BJ (cell line): ENCODE measurements at regions not wholly inside any gene's neighbourhood (a gene's known extent, or its start where the extent isn't known, plus 50 kb on each side); places are given as distances from the start of the nearest gene placed in this dataset.
"Not testable (repeated sequence)": the region's sequence is repeated elsewhere in the genome, so short reads cannot be mapped to it uniquely, and the experiment has no call there.

Experiments
- CTCF ChIA-PET: fragments of 350-600 bp; formaldehyde crosslinking; extraction: SDS; loops from one replicate; lab custom pipeline; 2021; ENCODE audit warnings: antibody characterized with exemption, inconsistent platforms; lab: Yijun Ruan, JAX
- POLR2A ChIA-PET: fragments of 300-600 bp; sonication (Branson Sonifier 250); formaldehyde crosslinking; extraction: SDS; loops from one replicate; lab custom pipeline; 2021; ENCODE audit warnings: antibody characterized with exemption; lab: Charles Lee
- DNase-seq: peaks from one replicate; pipeline ENCODE4 v3.0.0-alpha.2; 2011; ENCODE audit warnings: low read depth
- H3K27me3 ChIP-seq: 2 replicates; pipeline ENCODE4 v1.6.0; 2011; ENCODE audit warnings: low read length; ENCODE audit not compliant: control insufficient read depth, insufficient read depth
- H3K36me3 ChIP-seq: 2 replicates; pipeline ENCODE4 v1.5.1; 2011; ENCODE audit warnings: low read length; ENCODE audit not compliant: control insufficient read depth, insufficient read depth
- H3K4me3 ChIP-seq: 2 replicates; pipeline ENCODE4 v1.5.1; 2011; ENCODE audit warnings: low read depth, mild to moderate bottlenecking, control low read depth, low read length
- CTCF ChIP-seq: IDR thresholded peaks from 2 replicates; pipeline ENCODE4 v1.5.1; 2011; ENCODE audit warnings: low read depth, mild to moderate bottlenecking, control low read depth, inconsistent platforms, low read length, moderate library complexity; ENCODE audit not compliant: insufficient read depth

- POLR2A ChIA-PET = no interaction called here
Observed at GRCh38 chr10:65622608-65623007, 1303.2 kb upstream of the LRRTM3 start.

GRCh38 chr10:65628493-65629139 lies 1297.2 kb upstream of the LRRTM3 start:
- ChIA-PET POLR2A (no interaction called here), CTCF (no interaction called here)
- Histone ChIP-seq H3K4me3 (no peak overlapping the region), H3K36me3 (no peaks in the 10 kb centered on the region), H3K27me3 (no peaks in the 10 kb centered on the region)
- no peak for DNase-seq
- no peak for TF ChIP-seq CTCF

More at GRCh38 chr10:65622608-65623007, 1303.2 kb upstream of the LRRTM3 start:
- CTCF ChIA-PET = no interaction called here
- Histone ChIP-seq H3K4me3 (no peak overlapping the region), H3K27me3 (no peaks in the 10 kb centered on the region), H3K36me3 (no peaks in the 10 kb centered on the region)
- no peak for TF ChIP-seq CTCF
- no peak for DNase-seq

GRCh38 chr10:65660006-65660405 lies 1265.8 kb upstream of the LRRTM3 start:
- no peaks in the 10 kb centered on the region for H3K36me3 ChIP-seq
- H3K4me3 ChIP-seq = no peak overlapping the region
- CTCF ChIA-PET = no interaction called here
- TF ChIP-seq CTCF = no peak
- no peaks in the 10 kb centered on the region for H3K27me3 ChIP-seq
- DNase-seq = no peak
- POLR2A ChIA-PET = no interaction called here

GRCh38 chr10:65670087-65670486 lies 1255.7 kb upstream of the LRRTM3 start:
- no peaks in the 10 kb centered on the region for H3K27me3 ChIP-seq
- ChIA-PET POLR2A (no interaction called here), CTCF (no interaction called here)
- H3K4me3 ChIP-seq = no peak overlapping the region
- TF ChIP-seq CTCF = no peak
- no peaks in the 10 kb centered on the region for H3K36me3 ChIP-seq
- peak; percentile 0 for DNase-seq

- DNase-seq, H3K36me3 ChIP-seq, H3K27me3 ChIP-seq, POLR2A ChIA-PET, H3K4me3 ChIP-seq, CTCF ChIA-PET: not testable (repeated sequence)
Observed at GRCh38 chr10:65670596-65670995, 1255.2 kb upstream of the LRRTM3 start.

- CTCF ChIA-PET = no interaction called here
- no peak for DNase-seq
- no peak for TF ChIP-seq CTCF
- no peaks in the 10 kb centered on the region for H3K36me3 ChIP-seq
- H3K4me3 ChIP-seq = no peak overlapping the region
- no peaks in the 10 kb centered on the region for H3K27me3 ChIP-seq
- POLR2A ChIA-PET = no interaction called here
Observed at GRCh38 chr10:65675236-65675635, 1250.6 kb upstream of the LRRTM3 start.
